ENCODE measurements at regions not wholly inside any gene's neighbourhood (a gene's known extent, or its start where the extent isn't known, plus 50 kb on each side); places are given as distances from the start of the nearest gene placed in this dataset.

DNA sequence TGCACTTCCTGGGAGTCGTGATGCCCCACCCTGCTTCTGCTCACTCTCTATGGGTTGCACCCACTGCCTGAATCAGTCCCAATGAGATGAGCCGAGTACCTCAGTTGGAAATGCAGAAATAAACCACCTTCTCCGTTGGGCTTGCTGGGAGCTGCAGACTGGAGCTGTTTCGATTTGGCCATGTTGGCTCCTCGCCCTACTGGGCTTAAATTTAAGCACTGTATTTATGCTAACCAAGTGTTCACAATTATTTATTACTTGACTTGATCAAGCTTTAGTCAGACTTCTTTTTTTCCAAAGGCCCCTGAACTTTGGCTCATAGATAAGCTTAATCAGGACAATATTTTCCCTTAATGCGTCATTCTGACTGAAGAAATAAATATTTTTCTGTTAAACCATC lies 1072.4 kb upstream of the CDH9 start:
- H3K79me2 ChIP-seq (ENCODE audit: insufficient read depth, low read length) = no peaks in the 10 kb centered on the region
- no peaks in the 10 kb centered on the region for H3K27me3 ChIP-seq (ENCODE audit: insufficient read depth, low read length)
- DNase-seq (ENCODE audit: insufficient read length, low spot score, missing footprints) = no peak
- no peaks in the 10 kb centered on the region for H3K36me3 ChIP-seq (ENCODE audit: insufficient read depth, low read length)
- no peak overlapping the region for H3K4me2 ChIP-seq (ENCODE audit: insufficient read depth, low read length)
- no peak overlapping the region for H3K27ac ChIP-seq (ENCODE audit: low read depth, low read length)
- H3K9me3 ChIP-seq (ENCODE audit: low read depth, low read length) = no peaks in the 10 kb centered on the region
- H2AFZ ChIP-seq (ENCODE audit: low read length) = no peak overlapping the region
- H4K20me1 ChIP-seq (ENCODE audit: insufficient read depth, low read length) = no peaks in the 10 kb centered on the region
- no peaks in the 10 kb centered on the region for H3K4me1 ChIP-seq (ENCODE audit: insufficient read depth, low read length)
- H3K4me3 ChIP-seq (ENCODE audit: insufficient read depth, low read length) = no peak overlapping the region
- no peak for TF ChIP-seq CTCF (IDR thresholded peaks at IDR 0.05; ENCODE audit: extremely low read depth, low read depth, low read length)

DNA sequence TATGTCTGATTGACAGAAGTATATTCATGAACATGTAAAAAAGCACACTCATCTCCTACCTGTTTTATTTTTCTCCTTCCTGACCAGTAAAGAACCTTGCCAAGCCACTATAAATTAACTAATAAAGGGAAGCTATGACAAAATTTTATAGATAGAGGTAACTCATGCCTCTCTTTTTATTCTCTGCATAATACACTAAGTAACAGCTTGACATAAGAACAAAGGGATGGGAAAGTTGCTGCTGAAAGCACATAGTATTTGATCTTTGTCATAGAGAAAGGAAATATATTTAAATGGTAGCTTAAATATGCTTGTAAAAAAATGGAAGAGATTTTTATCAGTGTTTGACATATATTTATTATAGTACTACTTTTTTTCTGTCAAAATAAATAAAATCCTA lies 1065.7 kb upstream of the CDH9 start:
- Histone ChIP-seq H3K36me3 (ENCODE audit: insufficient read depth, low read length) (no peaks in the 10 kb centered on the region), H3K4me1 (ENCODE audit: insufficient read depth, low read length) (no peaks in the 10 kb centered on the region), H2AFZ (ENCODE audit: low read length) (no peak overlapping the region), H3K4me3 (ENCODE audit: insufficient read depth, low read length) (no peak overlapping the region), H3K27me3 (ENCODE audit: insufficient read depth, low read length) (no peaks in the 10 kb centered on the region), H3K79me2 (ENCODE audit: insufficient read depth, low read length) (no peaks in the 10 kb centered on the region), H3K4me2 (ENCODE audit: insufficient read depth, low read length) (no peak overlapping the region), H4K20me1 (ENCODE audit: insufficient read depth, low read length) (no peaks in the 10 kb centered on the region), H3K27ac (ENCODE audit: low read depth, low read length) (no peak overlapping the region), H3K9me3 (ENCODE audit: low read depth, low read length) (no peaks in the 10 kb centered on the region)
- TF ChIP-seq CTCF (IDR thresholded peaks at IDR 0.05; ENCODE audit: extremely low read depth, low read depth, low read length) = no peak
- DNase-seq (ENCODE audit: insufficient read length, low spot score, missing footprints) = no peak

GRCh38 chr5:28084069-28084468 lies 1045.7 kb upstream of the CDH9 start:
- DNase-seq (ENCODE audit: insufficient read length, low spot score, missing footprints) = no peak
- H3K27me3 ChIP-seq (ENCODE audit: insufficient read depth, low read length) = no peaks in the 10 kb centered on the region
- no peak for TF ChIP-seq CTCF (IDR thresholded peaks at IDR 0.05; ENCODE audit: extremely low read depth, low read depth, low read length)
- H3K27ac ChIP-seq (ENCODE audit: low read depth, low read length) = no peak overlapping the region
- H3K36me3 ChIP-seq (ENCODE audit: insufficient read depth, low read length) = no peaks in the 10 kb centered on the region
- no peaks in the 10 kb centered on the region for H3K79me2 ChIP-seq (ENCODE audit: insufficient read depth, low read length)
- no peaks in the 10 kb centered on the region for H4K20me1 ChIP-seq (ENCODE audit: insufficient read depth, low read length)
- no peaks in the 10 kb centered on the region for H3K4me1 ChIP-seq (ENCODE audit: insufficient read depth, low read length)
- no peak overlapping the region for H3K4me3 ChIP-seq (ENCODE audit: insufficient read depth, low read length)
- H2AFZ ChIP-seq (ENCODE audit: low read length) = no peak overlapping the region
- H3K9me3 ChIP-seq (ENCODE audit: low read depth, low read length) = no peaks in the 10 kb centered on the region
- no peak overlapping the region for H3K4me2 ChIP-seq (ENCODE audit: insufficient read depth, low read length)

GRCh38 chr5:28082610-28083009 lies 1044.2 kb upstream of the CDH9 start:
- DNase-seq (ENCODE audit: insufficient read length, low spot score, missing footprints) = peak; percentile 25
- no peak for TF ChIP-seq CTCF (IDR thresholded peaks at IDR 0.05; ENCODE audit: extremely low read depth, low read depth, low read length)
- no peak overlapping the region for H3K4me3 ChIP-seq (ENCODE audit: insufficient read depth, low read length)
- H3K27me3 ChIP-seq (ENCODE audit: insufficient read depth, low read length) = no peaks in the 10 kb centered on the region
- H3K36me3 ChIP-seq (ENCODE audit: insufficient read depth, low read length) = no peaks in the 10 kb centered on the region
- no peaks in the 10 kb centered on the region for H3K4me1 ChIP-seq (ENCODE audit: insufficient read depth, low read length)
- H2AFZ ChIP-seq (ENCODE audit: low read length) = no peak overlapping the region
- H4K20me1 ChIP-seq (ENCODE audit: insufficient read depth, low read length) = no peaks in the 10 kb centered on the region
- H3K9me3 ChIP-seq (ENCODE audit: low read depth, low read length) = no peaks in the 10 kb centered on the region
- no peaks in the 10 kb centered on the region for H3K79me2 ChIP-seq (ENCODE audit: insufficient read depth, low read length)
- no peak overlapping the region for H3K27ac ChIP-seq (ENCODE audit: low read depth, low read length)
- no peak overlapping the region for H3K4me2 ChIP-seq (ENCODE audit: insufficient read depth, low read length)

Data from osteoblast (primary cell).